Rectal smooth muscle tissue (tissue), 1 donor: ENCODE measurements at regions not wholly inside any gene's neighbourhood (a gene's known extent, or its start where the extent isn't known, plus 50 kb on each side); places are given as distances from the start of the nearest gene placed in this dataset.

Source experiments
- H3K27ac ChIP-seq: one replicate; pipeline ENCODE4 v1.7.0; 2013; ENCODE audit warnings: low read depth, low read length, inconsistent platforms
- H3K27me3 ChIP-seq: one replicate; pipeline ENCODE4 v1.7.0; 2013; ENCODE audit warnings: low read length; ENCODE audit not compliant: control insufficient read depth, insufficient read depth
- H3K36me3 ChIP-seq: one replicate; pipeline ENCODE4 v1.7.0; 2013; ENCODE audit warnings: low read length; ENCODE audit not compliant: control insufficient read depth, insufficient read depth
- H3K4me1 ChIP-seq: one replicate; pipeline ENCODE4 v1.7.0; 2013; ENCODE audit warnings: low read length; ENCODE audit not compliant: control insufficient read depth, insufficient read depth
- H3K4me3 ChIP-seq: one replicate; pipeline ENCODE4 v1.7.0; 2013; ENCODE audit warnings: low read length
- H3K9ac ChIP-seq: one replicate; pipeline ENCODE4 v1.7.0; 2013; ENCODE audit warnings: low read length

DNA sequence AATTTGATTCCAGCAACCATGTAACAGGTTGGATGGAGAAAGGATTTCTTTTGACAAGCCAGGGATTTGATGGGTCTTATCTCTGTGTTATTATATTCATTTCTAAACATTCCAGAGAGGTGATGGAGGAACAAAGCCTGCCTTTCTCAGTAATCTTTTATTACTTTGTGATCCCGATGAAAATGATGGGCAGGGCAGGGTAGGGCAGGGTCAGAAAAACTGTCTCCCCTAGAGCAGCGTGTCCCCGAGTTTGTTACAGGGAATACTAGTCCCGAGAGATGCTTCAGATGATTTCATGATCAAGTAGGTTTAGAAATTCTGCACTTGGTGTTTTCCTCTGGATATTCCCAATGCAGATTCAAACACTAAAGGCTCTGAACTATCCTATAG is 111.8 kb upstream of the RGMA start:
- Histone ChIP-seq H3K36me3 (no peaks in the 10 kb centered on the region), H3K27ac (no peak overlapping the region), H3K4me3 (no peak overlapping the region), H3K4me1 (no peaks in the 10 kb centered on the region), H3K9ac (no peak overlapping the region), H3K27me3 (no peaks in the 10 kb centered on the region)

GRCh38 chr15:93200081-93200836 is 111.2 kb upstream of the RGMA start:
- Histone ChIP-seq H3K4me1 (no peaks in the 10 kb centered on the region), H3K36me3 (no peaks in the 10 kb centered on the region), H3K9ac (no peak overlapping the region)

DNA sequence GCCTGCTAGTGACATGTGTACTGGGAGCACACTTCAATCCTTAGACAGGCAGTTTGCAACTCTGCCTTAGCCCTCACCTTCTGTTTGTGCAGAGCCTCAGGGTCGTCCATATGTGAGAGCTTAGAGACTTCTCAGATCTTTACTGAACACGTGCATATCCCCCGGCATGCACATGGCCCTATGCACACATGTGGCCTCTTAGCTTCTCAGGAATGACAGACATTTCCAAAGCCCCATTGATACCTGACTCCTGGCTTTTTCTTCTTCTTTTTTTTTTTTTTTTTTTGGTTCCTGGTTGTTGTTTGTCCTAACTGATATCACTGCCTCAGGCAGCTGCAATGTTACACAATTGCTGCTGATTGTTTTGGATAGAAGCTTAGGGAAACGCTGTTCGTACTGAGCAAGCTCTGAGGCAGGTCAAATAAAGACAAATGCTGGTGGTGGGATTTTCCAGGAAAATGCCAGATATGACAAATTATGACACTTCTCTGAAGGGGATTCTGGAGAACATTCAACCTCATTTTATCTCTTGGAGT is 107.2 kb upstream of the RGMA start:
- Histone ChIP-seq H3K27ac (no peak overlapping the region), H3K4me1 (no peaks in the 10 kb centered on the region), H3K27me3 (no peaks in the 10 kb centered on the region), H3K4me3 (no peak overlapping the region), H3K9ac (no peak overlapping the region), H3K36me3 (no peaks in the 10 kb centered on the region)

More at GRCh38 chr15:93200081-93200836, 111.2 kb upstream of the RGMA start:
- no peak overlapping the region for H3K4me3 ChIP-seq
- H3K27ac ChIP-seq: no peak overlapping the region
- no peaks in the 10 kb centered on the region for H3K27me3 ChIP-seq

DNA sequence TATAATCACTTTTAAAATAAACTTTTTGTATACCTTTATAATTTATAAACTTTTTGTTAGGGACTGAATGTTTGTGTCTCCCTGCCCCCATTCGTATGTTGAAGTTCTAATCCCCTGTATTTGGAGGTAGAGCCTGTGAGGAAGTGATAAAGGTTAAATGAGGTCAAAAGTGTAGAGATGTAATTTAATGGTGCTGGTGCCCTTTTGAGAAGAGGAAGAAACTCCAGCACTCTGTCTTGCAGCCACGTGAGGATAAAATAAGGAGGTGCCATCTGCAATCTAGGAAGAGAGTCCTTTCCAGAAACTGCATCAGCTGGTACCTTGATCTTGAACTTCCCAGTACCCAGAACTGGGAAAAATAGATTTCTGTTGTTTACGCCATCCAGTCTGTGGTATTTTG is 106.1 kb upstream of the RGMA start:
- Histone ChIP-seq H3K4me1 (no peaks in the 10 kb centered on the region), H3K9ac (no peak overlapping the region), H3K4me3 (no peak overlapping the region), H3K27me3 (no peaks in the 10 kb centered on the region), H3K27ac (no peak overlapping the region), H3K36me3 (no peaks in the 10 kb centered on the region)

DNA sequence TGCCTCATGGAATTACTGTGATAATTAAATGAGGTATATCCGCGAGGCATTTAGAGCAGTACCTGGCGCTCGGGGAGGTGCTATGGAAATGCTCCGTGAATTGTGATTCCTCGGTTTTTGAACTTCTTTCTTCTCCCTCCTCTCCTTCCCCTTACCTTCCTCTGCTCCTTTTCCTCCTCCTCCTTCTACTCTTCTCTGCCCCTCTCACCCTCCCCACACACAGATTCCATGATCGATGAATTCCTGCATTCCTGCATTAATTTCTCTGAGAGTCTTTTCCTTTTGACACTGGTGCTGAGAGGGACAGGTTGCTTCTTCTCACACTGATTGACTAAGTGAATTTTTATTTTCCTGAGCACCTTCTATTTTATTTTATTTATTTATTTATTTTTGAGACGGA is 101.2 kb upstream of the RGMA start:
- Histone ChIP-seq H3K27ac (no peak overlapping the region), H3K4me1 (no peaks in the 10 kb centered on the region), H3K36me3 (no peaks in the 10 kb centered on the region), H3K4me3 (no peak overlapping the region), H3K9ac (no peak overlapping the region), H3K27me3 (no peaks in the 10 kb centered on the region)

DNA sequence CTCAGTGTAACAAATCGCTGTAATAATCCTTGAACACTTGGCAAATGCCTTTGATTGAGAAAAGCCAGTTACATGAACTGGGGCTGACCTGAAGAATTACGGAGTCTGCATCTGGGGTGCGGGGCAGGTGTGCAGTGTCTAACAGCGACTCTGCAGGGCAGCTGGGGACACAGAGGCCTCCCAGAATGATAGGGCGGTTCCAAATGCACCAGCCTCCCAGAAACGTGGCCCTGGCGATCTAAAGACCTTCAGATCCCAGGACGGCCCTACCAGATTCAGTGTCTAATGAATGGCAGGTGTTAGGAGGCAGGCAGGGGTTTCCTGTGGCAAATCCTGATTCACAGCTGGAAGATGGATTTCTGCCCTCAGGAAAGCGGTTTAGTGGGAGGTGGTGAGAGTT is 100.5 kb upstream of the RGMA start:
- H3K9ac ChIP-seq: no peak overlapping the region
- no peaks in the 10 kb centered on the region for H3K4me1 ChIP-seq
- no peak overlapping the region for H3K4me3 ChIP-seq
- no peaks in the 10 kb centered on the region for H3K27me3 ChIP-seq
- H3K36me3 ChIP-seq: no peaks in the 10 kb centered on the region
- no peak overlapping the region for H3K27ac ChIP-seq

- Histone ChIP-seq H3K36me3 (no peaks in the 10 kb centered on the region), H3K4me3 (no peak overlapping the region), H3K4me1 (no peaks in the 10 kb centered on the region), H3K9ac (no peak overlapping the region), H3K27me3 (no peaks in the 10 kb centered on the region), H3K27ac (no peak overlapping the region)
Measured at GRCh38 chr15:93188236-93188635, 99.2 kb upstream of the RGMA start.

GRCh38 chr15:93185796-93186195 is 96.8 kb upstream of the RGMA start:
- H3K9ac ChIP-seq: no peak overlapping the region
- H3K27me3 ChIP-seq: no peaks in the 10 kb centered on the region
- no peak overlapping the region for H3K27ac ChIP-seq
- no peak overlapping the region for H3K4me3 ChIP-seq
- no peaks in the 10 kb centered on the region for H3K36me3 ChIP-seq
- no peaks in the 10 kb centered on the region for H3K4me1 ChIP-seq

GRCh38 chr15:93182703-93183205 is 93.7 kb upstream of the RGMA start:
- Histone ChIP-seq H3K36me3 (no peaks in the 10 kb centered on the region), H3K9ac (no peak overlapping the region), H3K27ac (no peak overlapping the region), H3K4me1 (peaks cover 4% of the 10 kb centered on the region), H3K27me3 (no peaks in the 10 kb centered on the region), H3K4me3 (no peak overlapping the region)

- no peaks in the 10 kb centered on the region for H3K36me3 ChIP-seq
- no peak overlapping the region for H3K9ac ChIP-seq
- H3K27me3 ChIP-seq: no peaks in the 10 kb centered on the region
- peaks cover 4% of the 10 kb centered on the region for H3K4me1 ChIP-seq
- H3K4me3 ChIP-seq: no peak overlapping the region
- no peak overlapping the region for H3K27ac ChIP-seq
Measured at GRCh38 chr15:93180656-93181055, 91.6 kb upstream of the RGMA start.

GRCh38 chr15:93180128-93180527 is 91.1 kb upstream of the RGMA start:
- Histone ChIP-seq H3K36me3 (no peaks in the 10 kb centered on the region), H3K4me3 (no peak overlapping the region), H3K4me1 (peaks cover 4% of the 10 kb centered on the region), H3K27me3 (no peaks in the 10 kb centered on the region), H3K9ac (no peak overlapping the region), H3K27ac (no peak overlapping the region)

DNA sequence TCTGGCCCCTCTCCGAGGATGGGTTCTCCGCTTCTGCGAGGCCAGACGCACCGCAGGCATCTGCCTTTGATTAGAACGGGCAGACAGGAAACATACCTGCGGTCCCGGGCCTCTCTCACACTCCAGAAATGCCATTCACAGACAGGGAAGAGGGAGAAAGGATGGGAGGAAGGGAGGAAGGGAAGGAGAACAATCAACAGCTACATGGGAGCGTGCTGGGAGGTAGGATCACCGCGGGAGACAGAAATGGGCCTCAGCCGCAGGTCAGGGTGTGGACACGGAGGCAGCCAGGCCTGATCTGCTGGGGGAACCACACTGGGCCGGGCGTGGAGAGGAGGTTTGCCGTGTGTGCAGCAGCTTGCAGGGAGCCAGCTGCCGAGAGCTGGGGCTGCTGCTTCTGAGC is 90.7 kb upstream of the RGMA start:
- H3K4me3 ChIP-seq: no peak overlapping the region

DNA sequence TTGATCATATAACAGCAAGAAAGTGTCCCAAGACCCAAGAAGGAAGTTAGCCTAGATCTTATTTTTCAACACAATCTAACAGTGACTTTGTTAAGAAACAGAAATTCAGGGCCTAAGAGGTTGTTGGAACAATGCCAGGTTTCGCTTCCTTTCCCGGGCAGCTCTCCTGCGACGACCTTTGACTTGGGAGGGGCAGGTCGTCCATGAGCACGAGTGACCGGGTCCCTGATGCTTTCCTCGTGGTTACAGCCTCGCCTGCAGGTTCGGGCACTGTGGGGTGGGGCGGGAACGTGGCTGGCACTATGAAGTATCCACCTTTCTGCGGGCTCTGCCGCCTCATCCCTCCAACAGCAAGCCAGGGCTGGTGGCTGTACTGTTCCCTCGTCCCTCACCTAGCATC is 90.1 kb upstream of the RGMA start:
- no peaks in the 10 kb centered on the region for H3K36me3 ChIP-seq
- H3K27ac ChIP-seq: no peak overlapping the region
- H3K27me3 ChIP-seq: no peaks in the 10 kb centered on the region
- H3K4me3 ChIP-seq: no peak overlapping the region
- peaks cover 4% of the 10 kb centered on the region for H3K4me1 ChIP-seq
- H3K9ac ChIP-seq: no peak overlapping the region

More for the DNA sequence above, 90.7 kb upstream of the RGMA start:
- Histone ChIP-seq H3K27me3 (no peaks in the 10 kb centered on the region), H3K4me1 (peaks cover 4% of the 10 kb centered on the region), H3K9ac (no peak overlapping the region), H3K27ac (no peak overlapping the region), H3K36me3 (no peaks in the 10 kb centered on the region)
